Inferior parietal cortex (tissue), 1 donor: ENCODE measurements at regions not wholly inside any gene's neighbourhood (a gene's known extent, or its start where the extent isn't known, plus 50 kb on each side); places are given as distances from the start of the nearest gene placed in this dataset.
"Not testable (repeated sequence)": the region's sequence is repeated elsewhere in the genome, so short reads cannot be mapped to it uniquely, and the experiment has no call there.

Source experiments
- DNase-seq: peaks from one replicate; pipeline ENCODE4 v3.0.0-alpha.2; 2016; ENCODE audit errors: extremely low spot score

DNA sequence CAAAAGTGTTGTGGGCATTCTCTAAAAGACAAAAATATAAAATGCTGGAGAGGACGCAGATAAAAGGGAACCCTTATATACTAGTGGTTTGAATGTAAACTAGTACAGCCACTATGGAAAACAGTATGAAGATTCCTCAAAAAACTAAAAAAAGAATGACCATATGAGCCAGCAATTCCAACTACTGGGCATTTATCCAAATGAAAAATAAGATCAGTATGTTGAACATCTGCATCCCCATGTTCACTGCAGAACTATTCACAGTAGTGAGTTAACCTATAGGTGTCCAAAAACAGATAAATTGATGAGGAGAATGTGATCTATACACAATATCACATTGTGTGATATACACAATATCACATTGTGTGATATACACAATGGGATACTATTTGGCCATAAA, 1615.3 kb downstream of the PCDH18 start:
- no peak for DNase-seq

DNA sequence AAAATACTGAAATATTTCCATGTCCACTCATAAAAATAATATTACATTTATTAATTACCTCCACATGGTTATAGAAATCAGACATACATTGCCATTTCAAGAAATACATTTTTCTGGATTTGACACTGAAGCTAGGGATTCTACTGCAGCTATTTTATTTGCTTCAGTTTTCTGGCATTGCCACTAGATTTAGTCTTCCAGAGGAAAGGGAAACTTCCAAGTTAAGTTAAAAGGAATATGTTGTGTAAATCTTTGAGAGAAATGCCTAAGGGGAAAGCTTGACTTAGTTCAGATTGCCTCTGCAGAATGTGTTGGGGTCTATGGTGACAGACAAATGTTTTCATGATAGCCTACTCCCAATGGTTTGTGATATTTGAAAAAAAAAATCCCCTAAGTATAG, 1631.3 kb downstream of the PCDH18 start:
- DNase-seq = no peak

DNA sequence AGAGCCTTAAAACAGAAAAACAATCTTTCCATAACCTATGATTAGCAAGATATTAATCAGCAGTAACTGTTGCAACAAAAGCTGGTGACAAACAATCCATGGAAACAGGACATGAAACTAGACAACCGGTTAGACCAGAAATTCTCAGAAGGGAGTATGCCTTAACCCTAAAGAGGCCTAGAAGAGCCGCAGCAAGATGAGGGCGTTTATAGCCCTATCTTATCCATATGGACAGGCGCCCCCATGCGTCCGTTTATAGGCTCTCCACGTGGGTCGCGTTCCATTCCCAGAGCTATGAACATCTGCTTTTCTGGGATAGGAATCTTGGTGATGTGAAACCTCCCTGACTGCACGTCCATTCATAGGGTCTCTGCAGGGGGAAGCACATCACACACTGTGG, 1662.7 kb upstream of the PABPC4L start:
- DNase-seq = not testable (repeated sequence)

DNA sequence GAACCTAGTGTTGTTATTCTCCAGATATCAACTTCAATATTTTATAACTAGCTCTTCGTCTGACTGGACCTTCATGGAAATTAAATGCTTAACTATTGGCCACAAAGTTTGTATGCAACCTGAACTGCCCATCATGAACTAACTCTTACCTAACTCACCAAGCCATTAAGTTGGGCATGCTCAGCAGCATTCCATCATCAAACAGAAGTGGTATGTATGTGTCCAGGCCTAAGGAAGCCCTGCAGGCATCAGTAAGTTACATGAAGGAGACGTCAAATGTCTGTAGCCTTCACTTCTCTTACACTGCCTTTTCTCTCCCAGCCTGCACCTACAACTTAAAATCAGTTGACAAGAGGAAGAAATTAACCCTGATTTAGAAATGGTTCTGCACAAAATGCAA, 1639.2 kb upstream of the PABPC4L start:
- no peak for DNase-seq

DNA sequence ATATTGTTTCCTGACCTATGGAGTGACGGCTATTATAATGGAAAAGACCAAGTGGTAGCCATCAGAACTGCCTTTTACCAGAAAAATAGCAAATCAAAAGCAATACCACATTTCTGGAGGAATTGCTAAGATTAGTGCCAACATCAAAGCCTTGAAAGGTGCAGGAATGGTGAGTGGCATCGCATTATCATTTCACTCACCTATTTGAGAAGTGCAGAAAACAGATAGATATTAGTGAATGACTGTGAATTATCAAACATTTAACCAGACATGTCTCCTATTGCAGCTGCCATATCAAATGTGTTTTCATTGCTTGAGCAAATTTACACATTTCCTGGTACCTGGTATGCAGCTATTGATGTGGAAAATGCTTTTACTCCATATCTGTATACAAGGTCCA, 1638.1 kb upstream of the PABPC4L start:
- no peak for DNase-seq

DNA sequence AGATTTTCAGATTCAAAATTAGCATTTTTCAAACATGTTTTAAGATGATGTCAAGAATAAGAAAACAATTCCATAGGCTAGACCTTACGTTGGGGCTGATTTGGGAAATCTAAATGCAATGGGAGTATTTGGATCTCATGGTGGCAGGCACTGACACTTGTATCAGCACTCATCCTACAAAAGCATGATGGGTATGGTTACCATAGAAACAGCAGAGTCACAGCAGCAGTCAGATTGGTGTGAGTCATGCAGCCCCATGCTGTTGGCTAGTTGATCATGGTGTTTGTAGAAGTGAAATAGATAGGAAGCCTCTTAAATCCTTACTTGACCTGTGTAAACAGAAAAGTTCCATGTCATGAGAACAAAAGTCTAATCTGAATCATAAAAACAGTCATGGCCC, 1637.3 kb upstream of the PABPC4L start:
- DNase-seq = no peak

DNA sequence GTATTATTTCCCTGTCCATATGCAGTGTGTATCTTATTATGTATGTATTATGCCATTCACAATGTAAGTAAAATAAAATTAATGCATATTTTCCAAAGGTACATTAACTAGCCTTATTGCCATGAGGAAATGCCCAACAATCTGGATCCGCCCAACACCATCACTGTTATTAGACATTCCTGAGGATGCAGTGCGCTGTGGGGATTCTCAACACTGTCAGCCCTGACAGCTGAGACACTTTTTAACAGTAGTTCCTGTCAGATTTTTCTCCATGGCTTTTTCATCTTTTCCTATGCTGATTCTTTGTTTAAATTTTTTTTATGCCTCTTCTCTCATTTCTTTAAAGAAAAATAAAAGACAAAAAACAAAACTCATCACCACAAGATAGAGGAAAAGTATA, 1632.9 kb upstream of the PABPC4L start:
- no peak for DNase-seq

DNA sequence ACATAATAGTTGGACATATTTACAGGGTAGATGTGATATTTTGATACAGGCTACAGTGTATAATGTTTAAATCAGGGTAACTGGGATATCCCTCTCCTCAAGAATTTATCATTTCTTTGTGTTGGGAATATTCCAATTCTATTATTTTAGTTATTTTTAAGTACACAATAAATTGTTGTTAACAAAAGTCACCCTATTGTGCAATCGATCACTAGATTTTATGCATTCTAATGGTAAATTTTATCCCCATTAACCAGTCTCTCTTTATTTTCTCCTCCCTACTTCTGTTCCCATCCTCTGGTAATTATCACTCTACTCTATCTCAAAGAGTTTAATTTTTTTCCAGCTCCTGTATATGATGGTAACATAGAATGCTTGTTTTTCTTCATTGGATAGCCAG, 1631.9 kb upstream of the PABPC4L start:
- DNase-seq = no peak

DNA sequence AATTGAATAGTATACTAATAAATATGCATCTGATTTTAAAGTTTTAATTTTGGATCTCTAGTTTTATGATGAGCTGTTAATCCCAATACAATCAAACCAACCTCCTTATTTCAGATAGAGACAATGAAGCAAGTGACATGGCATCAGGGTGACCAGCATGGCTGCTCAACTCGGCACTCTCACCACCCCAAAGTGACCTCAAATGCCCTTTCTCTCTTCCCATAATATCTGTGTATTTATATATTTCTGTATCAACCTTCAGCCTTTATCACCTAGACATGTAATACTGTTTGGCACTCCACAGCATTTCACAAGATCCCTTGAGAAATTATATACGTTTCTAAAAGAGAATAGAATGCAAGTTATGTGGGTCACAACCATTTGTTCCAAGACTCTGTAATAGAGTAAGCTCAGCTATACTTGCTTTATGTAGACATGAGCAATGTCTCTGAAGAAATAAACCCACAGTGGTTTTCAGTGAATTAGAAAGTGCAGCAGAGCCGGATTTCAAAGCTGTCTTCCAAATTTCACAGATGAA, 1623.2 kb upstream of the PABPC4L start:
- no peak for DNase-seq

DNA sequence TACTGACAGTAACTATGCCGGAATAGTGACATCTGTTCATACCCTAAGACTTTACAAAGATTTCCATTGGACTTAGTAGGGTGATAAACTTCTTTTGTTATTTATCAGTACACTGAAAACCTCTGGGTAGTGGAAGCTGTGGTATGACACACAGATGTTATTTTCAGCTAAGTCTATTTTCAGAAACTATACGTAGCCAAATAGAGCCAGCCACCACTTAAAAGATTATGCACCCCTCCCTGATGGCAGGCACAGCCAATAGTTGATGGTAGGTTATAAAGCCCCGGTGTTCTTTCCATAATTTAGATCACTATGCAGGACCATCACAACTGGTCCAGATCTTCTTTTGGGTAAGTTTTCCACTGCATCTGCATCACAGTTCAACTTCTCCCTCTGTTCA, 1603.2 kb upstream of the PABPC4L start:
- no peak for DNase-seq

DNA sequence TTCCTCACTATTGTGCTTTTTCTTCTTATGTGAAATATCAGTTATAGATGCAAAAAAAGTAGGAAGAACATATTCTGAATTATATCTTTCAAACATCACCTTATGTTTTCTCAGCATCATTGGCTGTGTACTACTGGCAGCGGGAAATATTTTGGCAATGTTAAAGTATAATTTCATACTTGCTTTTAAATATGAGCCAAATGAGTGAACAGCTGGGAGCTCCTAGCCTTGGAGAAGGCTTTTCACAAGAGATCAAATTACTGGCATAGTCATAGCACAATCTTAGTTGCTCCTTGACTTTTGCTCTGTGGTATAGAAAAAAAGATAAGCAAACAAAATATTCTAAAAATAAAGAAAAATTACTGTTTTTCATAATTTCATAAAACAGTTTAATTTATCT, 1575.8 kb upstream of the PABPC4L start:
- no peak for DNase-seq

DNA sequence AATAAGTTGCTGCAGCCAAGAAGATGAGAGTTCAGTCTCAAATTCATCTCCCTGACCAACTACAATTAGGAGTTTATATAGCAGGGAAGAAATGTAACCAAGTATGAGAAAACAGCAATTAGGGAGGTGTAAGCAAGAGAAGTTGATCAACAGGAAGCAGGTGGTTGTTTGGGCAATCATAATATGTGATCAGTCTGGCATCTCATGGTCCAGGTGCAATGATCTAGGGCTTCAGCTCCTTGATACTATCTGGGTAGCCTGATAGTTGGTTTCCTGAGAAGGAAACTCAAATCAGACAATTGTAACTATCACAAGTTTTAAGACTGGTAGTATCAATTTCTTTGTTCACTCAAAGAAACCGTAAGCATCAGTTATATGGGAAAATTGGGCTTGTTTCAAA, 1574.3 kb upstream of the PABPC4L start:
- no peak for DNase-seq

DNA sequence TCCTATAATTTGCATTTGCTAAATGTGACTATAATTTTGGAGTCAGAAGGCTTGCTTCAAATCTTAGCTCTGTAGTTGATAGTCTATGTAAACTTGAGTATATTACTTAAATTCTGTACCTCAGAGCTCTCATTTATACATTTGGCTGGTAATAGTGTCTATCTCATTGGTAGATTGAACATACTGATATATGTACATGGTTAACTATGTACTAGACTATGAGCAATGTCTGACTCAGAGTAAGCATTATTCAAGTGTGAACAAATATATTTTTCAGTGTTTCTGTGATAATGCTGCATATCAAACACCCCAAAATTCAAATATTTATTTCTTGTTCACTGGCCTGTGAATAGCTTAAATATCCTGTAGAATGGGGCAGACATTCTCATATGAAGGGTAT, 1568.9 kb upstream of the PABPC4L start:
- no peak for DNase-seq

DNA sequence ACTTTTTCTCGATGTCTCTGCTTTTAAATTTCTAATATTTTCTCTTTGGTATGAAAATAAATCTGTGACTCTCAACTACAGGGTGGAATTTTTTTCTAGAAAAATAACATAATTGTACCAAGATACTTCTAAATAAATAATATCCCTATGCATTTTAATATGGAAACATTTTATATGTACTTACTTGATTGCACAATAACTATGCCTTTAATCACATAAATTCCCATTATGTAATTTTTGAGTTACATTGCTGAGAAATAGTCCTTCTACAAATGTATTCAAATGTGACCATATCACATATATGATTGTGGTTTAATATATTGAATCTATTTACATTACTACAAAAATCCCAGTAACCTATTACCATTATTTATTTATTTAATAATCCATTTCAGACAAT, 1543.3 kb upstream of the PABPC4L start:
- no peak for DNase-seq

DNA sequence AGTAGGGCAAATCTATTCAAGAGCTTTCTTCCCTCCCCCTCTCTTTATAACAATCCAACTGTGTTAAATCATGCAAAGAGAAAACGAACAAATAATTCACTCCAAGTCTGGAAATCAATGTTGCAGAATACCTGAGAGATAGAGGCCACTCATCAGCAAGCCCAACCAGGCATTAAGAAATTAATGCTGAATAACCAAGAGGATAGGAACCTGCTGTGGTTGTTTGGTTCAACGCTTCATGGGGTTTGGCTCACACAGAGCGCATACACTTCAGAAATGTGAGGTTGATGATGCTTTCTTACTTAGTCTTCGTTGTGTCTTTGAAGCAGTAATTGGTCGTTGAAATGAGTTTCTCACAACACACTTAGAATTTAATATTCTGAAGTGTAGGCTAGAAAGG, 1540.0 kb upstream of the PABPC4L start:
- no peak for DNase-seq

DNA sequence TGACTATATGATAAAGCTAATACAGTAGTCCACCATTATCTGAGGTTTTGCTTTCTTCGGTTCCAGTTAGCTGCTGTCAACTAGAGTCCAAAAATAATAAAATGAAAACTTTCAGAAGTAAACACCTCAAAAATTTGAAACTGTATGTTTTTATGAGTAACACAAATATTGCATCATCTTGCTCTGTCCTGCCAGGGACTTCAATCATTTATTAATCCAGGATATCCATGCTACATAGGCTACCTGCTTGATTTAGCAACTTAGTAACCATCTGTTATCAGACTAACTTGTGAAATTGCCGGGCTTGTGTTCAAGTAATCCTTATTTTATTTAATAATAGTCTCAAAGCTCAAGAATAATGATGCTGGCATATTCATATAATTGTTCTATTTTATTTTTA, 1537.8 kb upstream of the PABPC4L start:
- DNase-seq = no peak

DNA sequence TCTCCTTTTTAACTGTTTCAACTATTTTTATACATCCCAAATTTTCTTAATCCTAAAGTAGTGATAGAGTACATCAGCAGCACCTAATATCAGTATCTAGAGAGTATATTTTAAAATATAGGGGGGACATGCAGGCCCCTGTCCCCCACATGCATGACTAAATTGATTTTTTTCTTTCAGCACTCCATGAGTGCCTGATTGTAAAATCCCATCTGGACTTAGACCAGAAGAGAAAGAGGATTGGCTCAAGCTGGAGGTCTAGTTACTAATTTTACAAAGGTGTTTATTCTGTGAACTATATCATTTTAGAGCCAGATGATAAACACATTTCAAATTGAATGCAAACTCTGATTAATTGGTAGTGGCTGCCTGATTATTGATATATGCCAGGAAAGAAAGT, 1533.9 kb upstream of the PABPC4L start:
- DNase-seq = no peak

DNA sequence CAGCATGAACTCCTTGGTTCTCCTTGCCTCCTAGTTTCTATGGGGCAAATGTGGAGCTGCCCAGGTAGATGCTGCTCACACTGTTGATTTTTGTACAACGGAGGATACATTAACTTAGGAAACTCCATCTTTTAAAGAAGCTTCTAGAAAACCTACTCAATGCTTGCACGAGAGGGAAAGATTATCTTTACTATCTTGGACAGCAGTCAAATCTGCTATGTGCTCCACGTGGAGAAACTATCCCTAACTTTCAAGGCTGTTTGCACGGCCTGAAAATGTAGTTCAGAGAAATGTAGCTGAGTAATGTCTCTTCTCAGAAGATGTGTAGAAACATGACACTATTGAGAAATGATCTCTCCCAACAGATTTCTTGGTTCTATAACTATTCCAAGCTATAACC, 1530.9 kb upstream of the PABPC4L start:
- DNase-seq = no peak

DNA sequence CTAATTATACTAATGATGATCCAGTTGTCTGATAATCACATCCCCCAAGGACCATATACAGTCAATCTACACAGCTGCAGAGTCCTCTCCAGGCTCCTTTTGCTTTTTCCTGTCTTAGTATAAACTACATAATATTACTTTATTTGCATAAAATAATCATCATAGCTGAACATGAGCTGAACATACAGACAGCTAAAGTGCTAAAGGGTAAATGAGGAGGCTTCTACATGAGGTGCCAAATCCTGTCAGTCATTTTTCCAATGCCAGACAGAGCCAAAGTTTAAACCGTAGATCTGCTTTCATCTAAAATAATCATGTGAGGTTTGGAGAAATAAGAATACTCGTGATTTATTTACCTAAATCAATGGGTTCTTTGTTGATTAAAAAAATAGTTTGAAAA, 1530.1 kb upstream of the PABPC4L start:
- DNase-seq = no peak

DNA sequence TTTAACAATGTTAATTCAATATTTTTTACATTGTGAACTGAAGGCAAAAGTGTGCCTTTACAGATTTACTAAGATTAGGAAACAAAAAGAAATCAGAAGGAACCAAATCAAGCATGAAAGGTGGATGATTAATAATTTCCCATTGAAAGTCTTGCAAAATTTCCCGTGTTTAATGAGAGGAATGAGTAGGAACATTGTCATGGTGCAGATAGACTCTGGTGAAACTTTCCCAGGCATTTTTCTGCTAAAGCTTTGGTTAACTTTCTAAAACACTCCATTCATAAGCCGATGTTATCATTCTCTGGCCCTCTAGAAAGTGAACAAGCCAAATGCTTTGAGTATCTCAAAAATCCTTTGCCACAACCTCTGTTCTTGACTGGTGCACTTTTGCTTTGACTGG, 1522.8 kb upstream of the PABPC4L start:
- DNase-seq = no peak

DNA sequence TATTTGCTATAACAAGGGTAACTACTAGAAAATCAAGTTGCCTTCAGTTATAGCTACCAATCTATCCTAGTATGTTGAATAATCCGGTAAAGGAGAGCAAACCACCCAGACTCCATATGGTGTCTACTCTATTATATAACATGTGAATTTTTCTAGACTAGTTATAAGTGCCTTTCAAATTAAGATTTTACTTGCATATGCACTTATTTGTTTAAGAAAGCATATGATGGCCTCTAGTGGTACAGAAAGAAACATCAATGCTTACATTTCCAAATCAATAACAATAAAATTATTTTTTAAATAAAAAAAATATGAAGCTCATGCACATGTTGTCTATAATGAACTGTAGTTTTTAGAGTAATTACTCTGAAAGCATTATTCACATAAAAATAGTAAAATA, 1516.4 kb upstream of the PABPC4L start:
- DNase-seq = no peak

DNA sequence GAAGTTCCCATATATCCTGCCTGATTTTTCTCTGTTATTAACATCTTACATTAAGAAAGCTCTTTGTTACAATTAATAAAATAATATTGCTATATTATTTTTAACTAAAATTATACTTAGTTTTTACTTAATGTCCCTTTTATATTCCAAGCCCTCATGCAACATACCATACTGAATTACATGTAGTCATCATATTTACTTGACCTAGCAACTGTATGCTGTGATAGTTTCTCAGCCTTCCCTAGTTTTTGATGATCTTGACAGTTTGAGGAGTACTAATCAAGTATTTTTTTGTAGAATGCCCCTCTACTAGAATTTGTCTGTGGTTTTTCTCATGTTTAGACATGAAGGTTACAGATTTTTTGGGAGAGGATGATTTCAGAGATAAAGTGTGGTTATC, 1503.8 kb upstream of the PABPC4L start:
- no peak for DNase-seq

DNA sequence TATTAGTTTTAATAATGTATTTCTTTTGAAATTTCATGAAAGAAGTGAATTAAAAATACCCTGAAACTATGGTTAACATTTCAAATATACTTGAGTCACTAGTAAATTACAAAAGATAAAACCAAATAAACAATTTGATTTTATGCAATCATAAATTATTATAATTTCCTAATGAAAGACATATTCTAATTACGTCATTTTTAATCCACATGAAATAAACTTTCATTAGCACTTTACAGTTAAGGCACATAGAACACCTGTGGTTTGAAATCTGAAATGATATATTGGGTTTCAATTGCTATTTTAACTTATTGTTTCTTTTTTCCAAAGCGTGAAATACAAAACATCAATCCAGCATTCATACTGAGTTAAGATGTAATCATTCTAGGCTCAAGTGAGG, 1492.5 kb upstream of the PABPC4L start:
- DNase-seq = no peak

DNA sequence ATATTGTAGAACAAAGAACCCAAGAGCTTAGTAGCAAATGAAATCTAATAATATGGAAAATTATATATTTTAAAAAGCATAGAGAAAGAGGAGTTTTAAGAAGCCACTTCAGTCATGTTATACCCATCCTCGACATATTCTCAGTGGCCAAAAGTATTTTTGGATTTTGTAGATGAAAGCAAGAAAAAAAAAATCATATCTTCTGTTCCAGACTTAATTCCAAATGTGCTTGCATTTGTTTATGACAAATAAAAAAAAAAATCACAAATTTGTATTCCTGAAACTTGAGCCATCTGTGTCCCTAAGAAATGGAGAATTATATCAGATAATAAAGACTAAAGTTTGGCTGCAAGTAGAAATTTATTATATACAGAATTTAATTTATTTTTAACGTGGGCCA, 1482.4 kb upstream of the PABPC4L start:
- DNase-seq = no peak

DNA sequence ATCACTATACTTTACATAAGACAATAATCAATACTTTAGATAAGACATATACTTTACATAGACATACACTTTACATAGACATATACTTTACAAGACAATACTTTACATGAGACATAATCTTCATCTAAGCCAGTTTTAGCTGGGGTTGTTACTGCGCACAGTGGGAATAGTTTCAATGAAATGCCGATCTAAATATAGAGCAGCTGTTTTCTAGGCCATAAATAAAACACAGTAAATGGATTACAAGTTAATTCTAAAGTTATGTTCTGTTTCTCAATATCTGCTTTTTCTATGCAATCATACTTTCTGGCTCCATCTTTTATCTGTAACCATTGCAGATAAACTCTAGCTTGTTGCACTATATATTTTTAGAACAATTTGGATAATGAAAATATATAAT, 1470.6 kb upstream of the PABPC4L start:
- no peak for DNase-seq
